ENCODE measurements at regions not wholly inside any gene's neighbourhood (a gene's known extent, or its start where the extent isn't known, plus 50 kb on each side); places are given as distances from the start of the nearest gene placed in this dataset.

- Histone ChIP-seq H3K27me3 (replicated peaks; ENCODE audit: insufficient read depth, low read length) (no peaks in the 10 kb centered on the region), H3K9me2 (replicated peaks; ENCODE audit: insufficient read depth, low read length) (no peaks in the 10 kb centered on the region), H3K4me2 (ENCODE audit: low read depth, low read length) (no peak overlapping the region), H2AFZ (ENCODE audit: low read length) (no peak overlapping the region), H3K27ac (ENCODE audit: low read length) (no peak overlapping the region), H3K36me3 (replicated peaks; ENCODE audit: insufficient read depth, low read length) (no peaks in the 10 kb centered on the region), H3K9ac (ENCODE audit: low read length) (no peak overlapping the region), H4K20me1 (ENCODE audit: insufficient read depth, low read length) (no peaks in the 10 kb centered on the region), H3K4me3 (ENCODE audit: low read length) (no peak overlapping the region), H3K9me3 (replicated peaks; ENCODE audit: insufficient read depth, low read length) (no peaks in the 10 kb centered on the region), H3K4me1 (ENCODE audit: low read length) (no peaks in the 10 kb centered on the region), H3F3A (ENCODE audit: insufficient read depth, low read length) (no peaks in the 10 kb centered on the region), H3K79me2 (ENCODE audit: low read length) (no peaks in the 10 kb centered on the region)
- TF ChIP-seq EZH2phosphoT487 (IDR thresholded peaks at IDR 0.05; ENCODE audit: low read length) (no peak), EZH2 (optimal IDR thresholded peaks at IDR 0.05; ENCODE audit: low read depth, low read length) (no peak), CTCF (IDR thresholded peaks at IDR 0.05; ENCODE audit: low read length) (no peak)
- no peak for DNase-seq
Measured at GRCh38 chr3:76482510-76482909, 557.4 kb upstream of the ROBO2 start.

- Histone ChIP-seq H3K4me3 (ENCODE audit: low read length) (no peak overlapping the region), H4K20me1 (ENCODE audit: insufficient read depth, low read length) (no peaks in the 10 kb centered on the region), H2AFZ (ENCODE audit: low read length) (no peak overlapping the region), H3K9me2 (replicated peaks; ENCODE audit: insufficient read depth, low read length) (no peaks in the 10 kb centered on the region), H3K27me3 (replicated peaks; ENCODE audit: insufficient read depth, low read length) (no peaks in the 10 kb centered on the region), H3K9me3 (replicated peaks; ENCODE audit: insufficient read depth, low read length) (no peaks in the 10 kb centered on the region), H3F3A (ENCODE audit: insufficient read depth, low read length) (no peaks in the 10 kb centered on the region), H3K9ac (ENCODE audit: low read length) (no peak overlapping the region), H3K27ac (ENCODE audit: low read length) (no peak overlapping the region), H3K79me2 (ENCODE audit: low read length) (no peaks in the 10 kb centered on the region), H3K4me1 (ENCODE audit: low read length) (no peaks in the 10 kb centered on the region), H3K36me3 (replicated peaks; ENCODE audit: insufficient read depth, low read length) (no peaks in the 10 kb centered on the region), H3K4me2 (ENCODE audit: low read depth, low read length) (no peak overlapping the region)
- no peak for DNase-seq
- TF ChIP-seq CTCF (IDR thresholded peaks at IDR 0.05; ENCODE audit: low read length) = no peak
- no peak for TF ChIP-seq EZH2phosphoT487 (IDR thresholded peaks at IDR 0.05; ENCODE audit: low read length)
- no peak for TF ChIP-seq EZH2 (optimal IDR thresholded peaks at IDR 0.05; ENCODE audit: low read depth, low read length)
Measured at GRCh38 chr3:76487446-76487845, 552.5 kb upstream of the ROBO2 start.

GRCh38 chr3:76490064-76490463 lies 549.8 kb upstream of the ROBO2 start:
- H3K4me3 ChIP-seq (ENCODE audit: low read length) = no peak overlapping the region
- H3K9ac ChIP-seq (ENCODE audit: low read length) = no peak overlapping the region
- H3K9me2 ChIP-seq (replicated peaks; ENCODE audit: insufficient read depth, low read length) = no peaks in the 10 kb centered on the region
- no peak overlapping the region for H3K27ac ChIP-seq (ENCODE audit: low read length)
- no peaks in the 10 kb centered on the region for H3K79me2 ChIP-seq (ENCODE audit: low read length)
- no peak for DNase-seq
- H3K4me2 ChIP-seq (ENCODE audit: low read depth, low read length) = no peak overlapping the region
- H2AFZ ChIP-seq (ENCODE audit: low read length) = no peak overlapping the region
- H3K9me3 ChIP-seq (replicated peaks; ENCODE audit: insufficient read depth, low read length) = no peaks in the 10 kb centered on the region
- TF ChIP-seq EZH2 (optimal IDR thresholded peaks at IDR 0.05; ENCODE audit: low read depth, low read length) (no peak), EZH2phosphoT487 (IDR thresholded peaks at IDR 0.05; ENCODE audit: low read length) (no peak), CTCF (IDR thresholded peaks at IDR 0.05; ENCODE audit: low read length) (no peak)
- H3K36me3 ChIP-seq (replicated peaks; ENCODE audit: insufficient read depth, low read length) = no peaks in the 10 kb centered on the region
- no peaks in the 10 kb centered on the region for H3F3A ChIP-seq (ENCODE audit: insufficient read depth, low read length)
- no peaks in the 10 kb centered on the region for H3K4me1 ChIP-seq (ENCODE audit: low read length)
- H3K27me3 ChIP-seq (replicated peaks; ENCODE audit: insufficient read depth, low read length) = no peaks in the 10 kb centered on the region
- no peaks in the 10 kb centered on the region for H4K20me1 ChIP-seq (ENCODE audit: insufficient read depth, low read length)
